HL-60/S4 treated with retinoic acid at 250 ng/mL for 4 days and 3 days (cell line): ENCODE measurements at regions not wholly inside any gene's neighbourhood (a gene's known extent, or its start where the extent isn't known, plus 50 kb on each side); places are given as distances from the start of the nearest gene placed in this dataset.

Source experiments
- in situ Hi-C: fragments of 300-500 bp; cut with MboI; formaldehyde crosslinking; loops from 2 replicates; pipeline ENCODE4 v1.7.0; 2022; ENCODE audit warnings: low sequenced_read_pairs

GRCh38 chr10:108899670-108900069, 1023.6 kb downstream of the XPNPEP1 start:
- in situ Hi-C loops: no loop called here

- in situ Hi-C loops: no loop called here
Observed at GRCh38 chr10:108894402-108895301, 1028.7 kb downstream of the XPNPEP1 start.

DNA sequence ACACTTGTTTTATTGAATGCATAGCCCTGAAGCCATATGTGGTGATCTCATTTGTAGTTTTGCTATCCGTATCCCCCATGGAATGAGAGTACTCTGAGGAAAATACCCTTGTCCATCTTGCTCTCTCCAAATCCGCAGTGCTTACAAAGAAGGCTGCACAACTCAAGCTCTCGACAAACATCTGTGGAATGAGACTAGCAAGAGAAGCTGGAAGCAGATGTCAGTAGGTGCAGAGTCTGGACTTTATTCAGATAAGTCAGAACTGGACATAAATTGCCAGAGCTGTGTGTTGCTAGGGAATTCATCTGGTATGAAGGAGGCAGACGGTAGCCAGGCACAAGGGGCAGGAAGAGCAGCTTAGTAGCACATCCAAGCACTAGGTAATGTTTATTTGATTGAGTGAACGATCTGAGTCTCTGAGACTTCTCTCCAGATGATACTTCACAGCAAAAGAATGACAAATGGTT, 1046.2 kb downstream of the XPNPEP1 start:
- in situ Hi-C loops: no loop called here

GRCh38 chr10:108872854-108873253, 1050.5 kb downstream of the XPNPEP1 start:
- in situ Hi-C loops: no loop called here

GRCh38 chr10:108868881-108869280, 1054.4 kb downstream of the XPNPEP1 start:
- in situ Hi-C loops: no loop called here

GRCh38 chr10:108862676-108863350, 1060.5 kb downstream of the XPNPEP1 start:
- in situ Hi-C loops: no loop called here

GRCh38 chr10:108861181-108861754, 1062.0 kb downstream of the XPNPEP1 start:
- in situ Hi-C loops: no loop called here

DNA sequence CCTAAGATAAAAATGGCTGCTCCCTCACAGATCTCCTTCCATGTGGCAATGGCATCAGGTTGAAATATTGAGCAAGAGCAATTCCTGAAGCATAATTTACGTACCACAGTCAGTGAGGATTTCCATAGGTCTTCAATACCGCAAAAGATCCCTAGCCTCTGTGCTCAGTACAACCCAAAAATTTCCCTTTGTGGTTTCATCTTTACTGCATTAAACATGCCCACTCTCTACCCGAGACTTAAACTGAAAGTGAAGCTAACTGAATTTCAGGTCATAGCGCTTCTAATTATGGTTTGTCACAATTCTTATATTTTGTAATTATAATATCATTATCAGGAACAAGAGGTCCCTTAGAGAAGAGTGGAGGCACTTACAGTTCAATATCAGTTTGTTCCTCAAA, 1071.1 kb downstream of the XPNPEP1 start:
- in situ Hi-C loops: no loop called here

GRCh38 chr10:108850138-108850854, 1073.0 kb downstream of the XPNPEP1 start:
- in situ Hi-C loops: no loop called here

DNA sequence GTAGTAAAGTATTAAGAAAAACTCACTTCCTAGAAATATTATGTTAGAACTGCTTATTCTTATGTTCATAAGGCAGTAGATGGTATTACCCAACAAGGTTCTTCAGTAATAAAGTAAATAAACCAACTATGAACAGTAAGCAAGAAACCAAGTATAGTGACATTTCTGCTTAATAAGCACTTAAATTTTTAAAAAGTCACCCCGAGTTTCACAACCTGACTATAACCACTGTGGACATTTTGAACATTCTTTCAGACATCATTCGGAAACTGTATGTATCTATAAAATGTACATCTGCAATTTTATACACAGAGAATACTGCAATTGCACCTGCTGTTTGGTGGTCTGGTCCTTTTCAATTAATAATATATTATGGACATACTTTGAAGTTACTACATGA, 1073.6 kb downstream of the XPNPEP1 start:
- in situ Hi-C loops: no loop called here

DNA sequence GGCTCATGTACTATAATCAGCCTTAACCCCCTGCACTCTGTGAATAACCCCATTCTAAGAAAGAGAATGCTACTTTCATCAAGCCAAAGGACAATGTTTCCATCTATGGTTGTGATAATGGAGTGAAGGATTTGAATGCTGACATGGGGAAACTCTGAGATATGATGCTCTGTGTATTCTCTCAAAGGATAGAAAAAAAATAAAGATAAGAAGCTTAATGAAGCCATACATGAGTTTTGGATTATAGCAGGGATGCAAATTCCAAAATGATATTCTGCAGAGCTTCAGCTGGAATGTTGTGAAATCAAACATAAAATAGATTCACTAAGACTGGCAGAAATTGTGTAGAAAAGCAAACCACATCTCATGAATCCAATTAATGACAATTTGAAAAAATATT, 1074.1 kb downstream of the XPNPEP1 start:
- in situ Hi-C loops: no loop called here

DNA sequence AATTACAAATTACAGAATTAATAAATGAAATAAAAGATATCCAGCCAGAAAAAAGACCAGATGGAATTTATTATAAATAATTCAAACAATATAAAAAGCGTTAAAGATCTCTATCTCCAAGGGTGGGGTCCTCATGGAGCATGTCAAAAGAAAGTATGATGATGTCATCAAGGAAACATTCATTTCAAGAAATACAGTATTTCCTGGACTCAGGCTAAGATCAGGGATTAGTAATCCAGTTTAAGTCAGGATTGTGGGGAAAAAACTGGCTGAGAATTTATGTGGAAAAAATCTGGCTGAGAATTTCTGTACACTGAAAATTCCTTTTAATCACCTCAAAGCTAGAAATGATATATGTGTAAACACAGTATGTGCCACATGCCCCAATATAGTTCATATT, 1075.3 kb downstream of the XPNPEP1 start:
- in situ Hi-C loops: no loop called here

- in situ Hi-C loops: no loop called here
Observed at GRCh38 chr10:108840944-108841343, 1082.4 kb downstream of the XPNPEP1 start.

DNA sequence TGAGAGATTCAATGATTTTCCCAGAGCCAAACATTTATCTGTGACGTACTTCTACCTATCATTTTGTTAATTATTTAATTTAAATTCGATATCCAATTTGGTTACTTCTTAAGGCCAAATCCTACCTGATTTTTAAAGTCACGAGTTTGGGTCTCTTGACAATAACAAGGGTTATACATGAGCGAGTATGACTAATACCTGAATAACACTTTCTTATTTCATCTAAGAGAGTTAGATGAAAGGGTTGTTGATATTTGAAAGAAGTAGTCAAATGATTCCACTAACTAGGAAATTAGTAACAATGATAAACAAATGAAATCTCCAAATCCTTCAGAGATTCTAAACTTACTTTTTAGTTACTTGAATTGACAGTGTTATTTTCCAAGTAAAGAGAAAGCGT, 1086.9 kb downstream of the XPNPEP1 start:
- in situ Hi-C loops: no loop called here

DNA sequence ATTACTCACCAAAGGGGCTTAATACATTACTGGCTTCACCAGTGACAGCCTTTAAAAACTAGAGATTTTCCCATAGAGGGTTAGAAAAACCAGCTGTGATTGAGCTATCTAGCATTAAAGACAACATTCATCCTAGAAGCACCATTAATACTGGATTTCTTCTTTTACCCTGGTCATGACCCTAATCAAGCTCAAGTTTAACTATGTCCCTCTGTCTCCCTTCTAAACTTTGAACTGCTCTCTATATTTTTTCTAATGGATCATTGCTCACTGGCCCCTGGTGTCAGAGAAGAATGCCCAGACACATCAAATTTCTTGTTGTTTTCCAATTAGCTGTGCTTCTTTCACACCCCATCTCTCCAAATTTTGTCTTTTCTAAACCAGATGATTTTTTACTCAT, 1101.3 kb downstream of the XPNPEP1 start:
- in situ Hi-C loops: no loop called here

DNA sequence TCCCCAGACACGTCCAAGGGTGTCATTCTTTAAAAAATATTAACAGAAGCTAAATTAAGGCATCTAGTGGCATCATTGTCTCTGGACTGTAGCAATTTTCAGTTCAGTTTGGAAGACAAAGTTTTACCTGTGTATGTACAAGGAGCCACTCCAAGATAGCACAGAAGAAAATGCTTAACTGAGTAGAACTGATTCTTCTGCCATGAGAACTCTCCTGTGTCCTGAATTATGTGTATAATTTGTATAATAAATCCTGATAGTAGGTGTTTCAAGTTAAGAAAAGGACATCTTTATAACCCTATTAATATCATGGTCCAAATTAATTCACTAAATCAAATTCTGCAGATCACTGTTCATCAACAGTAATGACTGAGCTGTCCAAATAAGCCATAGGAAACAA, 1104.0 kb downstream of the XPNPEP1 start:
- in situ Hi-C loops: no loop called here

GRCh38 chr10:108817584-108817983, 1105.7 kb downstream of the XPNPEP1 start:
- in situ Hi-C loops: no loop called here

- in situ Hi-C loops: no loop called here
Observed at GRCh38 chr10:108817135-108817534, 1106.2 kb downstream of the XPNPEP1 start.

GRCh38 chr10:108812906-108813305, 1110.4 kb downstream of the XPNPEP1 start:
- in situ Hi-C loops: no loop called here

- in situ Hi-C loops: no loop called here
Observed at GRCh38 chr10:108812296-108812695, 1111.0 kb downstream of the XPNPEP1 start.

DNA sequence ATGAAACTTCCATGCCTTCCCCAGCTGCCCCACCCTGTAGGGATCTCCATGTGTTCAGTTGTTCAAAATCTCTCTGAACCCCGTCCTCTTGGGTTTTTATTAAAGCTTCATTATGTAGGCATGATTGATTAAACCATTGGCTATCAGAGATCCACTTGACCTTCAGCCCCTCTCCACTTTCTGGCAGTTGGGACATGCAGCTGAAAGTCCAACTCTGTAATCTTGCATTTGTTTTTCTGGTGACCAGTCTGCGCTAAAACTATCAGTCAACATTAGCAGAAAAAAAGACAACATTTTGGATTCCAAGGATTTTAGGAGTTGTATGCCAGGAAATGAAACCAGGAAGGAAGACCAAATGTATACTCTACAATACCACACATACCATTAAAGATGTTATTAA, 1115.1 kb downstream of the XPNPEP1 start:
- in situ Hi-C loops: no loop called here
